Neural cell (in vitro differentiated cells): ENCODE measurements at regions not wholly inside any gene's neighbourhood (a gene's known extent, or its start where the extent isn't known, plus 50 kb on each side); places are given as distances from the start of the nearest gene placed in this dataset.

Experiments
- H2AFZ ChIP-seq: fragments of 200-600, 300-800 bp; sonication (generic), shearing (Covaris generic); 2 replicates; pipeline ENCODE4 v1.6.0; 2014; ENCODE audit warnings: low read depth, mild to moderate bottlenecking, antibody characterized with exemption, low read length, moderate library complexity
- H3F3A ChIP-seq: fragments of 200-600 bp; shearing (Covaris generic); 2 replicates; pipeline ENCODE4 v1.6.1; 2016; ENCODE audit warnings: mild to moderate bottlenecking, moderate library complexity, mixed read lengths, antibody characterized with exemption, low read length; ENCODE audit not compliant: insufficient read depth, poor library complexity, severe bottlenecking
- H3K27ac ChIP-seq: fragments of 200-600, 300-800 bp; sonication (generic), shearing (Covaris generic); 2 replicates; pipeline ENCODE4 v1.5.1; 2014; ENCODE audit warnings: mild to moderate bottlenecking, low read length, moderate library complexity
- H3K27me3 ChIP-seq: fragments of 300-800, 200-600 bp; sonication (generic), shearing (Covaris generic); 2 replicates; pipeline ENCODE4 v1.6.0; 2014; ENCODE audit warnings: mild to moderate bottlenecking, low read depth, low read length, moderate library complexity; ENCODE audit not compliant: insufficient read depth
- H3K36me3 ChIP-seq: fragments of 300-800, 200-600 bp; sonication (generic), shearing (Covaris generic); 2 replicates; pipeline ENCODE4 v1.5.1; 2014; ENCODE audit warnings: mild to moderate bottlenecking, antibody characterized with exemption, low read length, moderate library complexity; ENCODE audit not compliant: insufficient read depth
- H3K4me2 ChIP-seq: fragments of 300-800, 200-600 bp; sonication (generic), shearing (Covaris generic); 2 replicates; pipeline ENCODE4 v1.6.0; 2014; ENCODE audit warnings: mild to moderate bottlenecking, low read length
- H3K4me3 ChIP-seq: fragments of 300-800, 200-600 bp; sonication (generic), shearing (Covaris generic); 2 replicates; pipeline ENCODE4 v1.5.1; 2014; ENCODE audit warnings: mild to moderate bottlenecking, low read length, moderate library complexity
- H3K79me2 ChIP-seq: fragments of 200-600 bp; shearing (Covaris generic); replicated peaks from 2 replicates; pipeline ENCODE4 v1.6.0; 2014; ENCODE audit warnings: mild to moderate bottlenecking, low read length, moderate library complexity; ENCODE audit not compliant: insufficient read depth
- H3K9ac ChIP-seq: fragments of 300-800, 200-600 bp; sonication (generic), shearing (Covaris generic); 2 replicates; pipeline ENCODE4 v1.6.1; 2016; ENCODE audit warnings: mild to moderate bottlenecking, low read length, mixed read lengths
- H3K9me2 ChIP-seq: fragments of 200-600 bp; shearing (Covaris generic); 2 replicates; pipeline ENCODE4 v1.6.1; 2016; ENCODE audit warnings: mild to moderate bottlenecking, low read length, mixed read lengths; ENCODE audit not compliant: insufficient read depth
- H3K9me3 ChIP-seq: fragments of 200-600, 300-800 bp; sonication (generic), shearing (Covaris generic); 2 replicates; pipeline ENCODE4 v1.6.1; 2016; ENCODE audit warnings: mild to moderate bottlenecking, mixed run types, low read length, moderate library complexity, mixed read lengths
- H4K20me1 ChIP-seq: fragments of 200-600 bp; shearing (Covaris generic); 2 replicates; pipeline ENCODE4 v1.6.1; 2016; ENCODE audit warnings: mild to moderate bottlenecking, mixed run types; ENCODE audit not compliant: insufficient read depth
- CTCF ChIP-seq: fragments of 450-650 bp; IDR thresholded peaks from 2 replicates; pipeline ENCODE4 v1.5.1; 2014; ENCODE audit warnings: antibody characterized with exemption, mild to moderate bottlenecking, moderate library complexity; ENCODE audit not compliant: poor library complexity, severe bottlenecking
- EP300 ChIP-seq: fragments of 450-650 bp; conservative IDR thresholded peaks from 2 replicates; pipeline ENCODE4 v1.6.1; 2014; ENCODE audit warnings: antibody characterized with exemption, mild to moderate bottlenecking, moderate library complexity; ENCODE audit not compliant: poor library complexity, severe bottlenecking
- EZH2 ChIP-seq: fragments of 200-600, 300-800 bp; shearing (Covaris generic), sonication (generic); IDR thresholded peaks from 2 replicates; pipeline ENCODE4 v1.6.1; 2014; ENCODE audit warnings: antibody characterized with exemption, low read length, borderline replicate concordance, mild to moderate bottlenecking; ENCODE audit not compliant: insufficient read depth, poor library complexity, severe bottlenecking
- MXI1 ChIP-seq: fragments of 450-650 bp; conservative IDR thresholded peaks from 2 replicates; pipeline ENCODE4 v1.6.1; 2014; ENCODE audit warnings: antibody characterized with exemption, mild to moderate bottlenecking; ENCODE audit not compliant: poor library complexity, severe bottlenecking
- POLR2AphosphoS5 ChIP-seq: IDR thresholded peaks from 2 replicates; pipeline ENCODE4 v1.6.1; 2012
- RAD21 ChIP-seq: fragments of 450-650 bp; conservative IDR thresholded peaks from 2 replicates; pipeline ENCODE4 v1.6.1; 2014; ENCODE audit warnings: antibody characterized with exemption, mild to moderate bottlenecking, moderate library complexity
- REST ChIP-seq: IDR thresholded peaks from 2 replicates; pipeline ENCODE4 v1.6.1; 2012; ENCODE audit warnings: borderline replicate concordance
- SMC3 ChIP-seq: fragments of 450-650 bp; conservative IDR thresholded peaks from 2 replicates; pipeline ENCODE4 v1.6.1; 2014; ENCODE audit warnings: antibody characterized with exemption, mild to moderate bottlenecking, moderate library complexity; ENCODE audit not compliant: poor library complexity
- TAF1 ChIP-seq: IDR thresholded peaks from 2 replicates; pipeline ENCODE4 v1.6.1; 2012; ENCODE audit warnings: low read depth

GRCh38 chr21:28104346-28104745, 888.3 kb downstream of the LTN1 start:
- H3K9ac ChIP-seq: no peak overlapping the region
- H3K4me3 ChIP-seq: no peak overlapping the region
- TF ChIP-seq MXI1 (no peak), EZH2 (no peak), TAF1 (no peak), SMC3 (no peak), EP300 (no peak), POLR2AphosphoS5 (no peak), CTCF (no peak)
- no peak overlapping the region for H3K4me2 ChIP-seq
- H3K9me2 ChIP-seq: no peaks in the 10 kb centered on the region
- no peaks in the 10 kb centered on the region for H4K20me1 ChIP-seq
- H3K36me3 ChIP-seq: no peaks in the 10 kb centered on the region
- no peaks in the 10 kb centered on the region for H3K27me3 ChIP-seq
- H3K9me3 ChIP-seq: no peaks in the 10 kb centered on the region
- no peak overlapping the region for H2AFZ ChIP-seq
- no peaks in the 10 kb centered on the region for H3F3A ChIP-seq
- no peak overlapping the region for H3K27ac ChIP-seq
- H3K79me2 ChIP-seq: no peaks in the 10 kb centered on the region

- Histone ChIP-seq H3K9ac (no peak overlapping the region), H3F3A (no peaks in the 10 kb centered on the region), H3K9me3 (no peaks in the 10 kb centered on the region), H3K79me2 (no peaks in the 10 kb centered on the region), H3K4me3 (no peak overlapping the region), H3K4me2 (no peak overlapping the region), H4K20me1 (no peaks in the 10 kb centered on the region), H3K27ac (no peak overlapping the region), H3K9me2 (no peaks in the 10 kb centered on the region), H3K36me3 (no peaks in the 10 kb centered on the region), H3K27me3 (no peaks in the 10 kb centered on the region), H2AFZ (no peak overlapping the region)
- TF ChIP-seq POLR2AphosphoS5 (no peak), EZH2 (no peak), RAD21 (no peak), TAF1 (no peak), EP300 (no peak), SMC3 (no peak), MXI1 (no peak), CTCF (no peak), REST (no peak)
Observed at GRCh38 chr21:28100366-28100765, 892.3 kb downstream of the LTN1 start.
